NCI-H446 (cell line): ENCODE measurements at regions not wholly inside any gene's neighbourhood (a gene's known extent, or its start where the extent isn't known, plus 50 kb on each side); places are given as distances from the start of the nearest gene placed in this dataset.

Experiments used
- DNase-seq, 2 experiments: peaks; one replicate each; lab custom pipeline; 2025; lab: John Stamatoyannopoulos, UW

DNA sequence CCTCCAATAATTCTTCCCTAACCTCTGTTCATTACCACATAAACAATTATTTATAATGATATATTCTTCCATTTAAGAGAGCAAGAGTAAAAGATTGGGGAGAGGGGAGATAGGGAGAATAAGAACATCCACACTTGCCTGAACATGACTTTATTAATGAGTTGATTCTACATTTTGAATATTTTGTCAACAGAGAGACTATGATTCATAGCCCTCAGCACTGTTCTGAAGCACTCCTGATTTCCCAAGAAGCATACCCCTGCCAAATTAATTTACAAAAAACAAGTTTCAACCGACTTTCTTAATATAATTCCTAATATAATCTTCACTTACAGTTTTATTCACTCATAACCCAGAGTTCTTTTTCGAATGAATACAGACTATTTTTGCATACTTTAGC, 828.8 kb downstream of the ROBO2 start:
- no peak for DNase-seq

DNA sequence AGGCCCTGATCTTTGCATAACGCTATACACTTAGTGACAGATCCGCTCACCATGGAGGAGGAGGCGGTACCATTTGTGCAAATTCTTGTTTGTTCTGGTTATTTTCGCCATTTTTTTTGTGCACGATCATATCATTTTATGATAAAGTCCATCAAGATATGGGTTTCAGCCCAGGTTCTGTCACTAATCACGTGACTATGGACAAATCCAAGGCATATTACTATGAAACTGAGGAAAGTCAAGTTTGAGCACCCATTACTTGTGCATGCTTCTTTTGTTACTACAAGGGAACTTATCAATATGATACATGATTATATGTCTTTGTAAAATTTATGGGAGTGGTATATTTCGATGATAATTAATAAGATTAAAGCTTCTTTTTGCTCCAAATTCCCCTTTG, 829.5 kb downstream of the ROBO2 start:
- DNase-seq: no peak

GRCh38 chr3:77871436-77871835, 831.5 kb downstream of the ROBO2 start:
- DNase-seq: no peak

DNA sequence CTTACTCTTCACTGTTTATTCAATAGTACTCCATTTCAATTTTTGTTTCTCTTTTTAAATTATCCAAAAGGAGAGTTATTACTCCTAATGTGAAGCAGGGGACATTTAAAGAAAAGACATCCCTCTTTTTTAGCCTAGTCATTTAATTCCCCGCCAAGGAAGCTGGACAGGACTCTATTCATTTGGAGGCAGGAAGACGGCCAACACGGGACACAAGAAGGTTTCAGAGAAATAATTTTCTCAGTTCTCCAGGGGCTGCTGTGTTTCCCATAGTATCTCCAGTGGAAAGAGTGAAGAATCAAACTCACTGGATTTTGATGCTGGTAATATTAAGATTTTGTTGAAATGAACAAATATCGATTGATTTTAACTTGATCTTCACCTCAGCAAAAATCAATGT, 833.7 kb downstream of the ROBO2 start:
- DNase-seq: no peak

GRCh38 chr3:77885381-77885780, 845.5 kb downstream of the ROBO2 start:
- DNase-seq: no peak

- DNase-seq: no peak
Measured at GRCh38 chr3:77887611-77888010, 847.7 kb downstream of the ROBO2 start.

DNA sequence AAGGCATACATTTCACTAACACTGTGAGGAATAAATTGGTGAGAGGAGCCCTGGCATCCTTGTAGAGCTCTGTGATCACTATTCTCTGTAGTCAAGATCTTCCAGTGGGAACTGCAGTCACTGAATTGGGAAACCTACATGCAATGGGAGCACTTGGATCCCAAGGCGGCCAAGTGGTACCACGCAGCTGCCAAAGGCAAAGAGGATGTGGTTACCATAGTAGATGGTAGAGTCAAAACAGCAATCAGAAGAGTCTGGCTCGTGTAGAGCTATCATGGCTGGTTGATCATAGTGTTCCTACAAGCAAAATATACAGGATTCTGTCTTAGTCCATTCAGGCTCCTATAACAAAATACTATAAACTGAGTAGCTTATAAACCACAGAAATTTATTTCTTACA, 849.7 kb downstream of the ROBO2 start:
- DNase-seq: no peak

- no peak for DNase-seq
Measured at GRCh38 chr3:77898621-77899020, 858.7 kb downstream of the ROBO2 start.

DNA sequence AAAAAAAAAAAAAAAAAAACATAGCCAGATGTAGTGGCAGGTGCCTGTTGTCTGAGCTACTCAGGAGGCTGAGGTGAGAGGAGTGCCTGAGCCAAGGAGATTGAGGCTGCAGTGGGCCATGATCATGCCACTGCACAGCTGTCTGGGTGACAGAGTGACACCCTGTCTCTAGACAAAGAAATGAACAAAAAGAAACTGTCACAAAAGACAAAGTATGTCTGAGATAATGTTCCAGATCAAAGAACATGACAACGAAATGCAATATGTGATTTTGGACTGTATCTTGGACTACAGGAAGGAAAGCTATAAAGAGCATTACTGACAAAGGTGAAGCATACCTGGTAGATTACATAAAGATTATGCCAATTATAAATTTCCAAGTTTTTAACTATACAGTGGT, 862.8 kb downstream of the ROBO2 start:
- no peak for DNase-seq

- no peak for DNase-seq
Measured at GRCh38 chr3:77906102-77906709, 866.3 kb downstream of the ROBO2 start.

DNA sequence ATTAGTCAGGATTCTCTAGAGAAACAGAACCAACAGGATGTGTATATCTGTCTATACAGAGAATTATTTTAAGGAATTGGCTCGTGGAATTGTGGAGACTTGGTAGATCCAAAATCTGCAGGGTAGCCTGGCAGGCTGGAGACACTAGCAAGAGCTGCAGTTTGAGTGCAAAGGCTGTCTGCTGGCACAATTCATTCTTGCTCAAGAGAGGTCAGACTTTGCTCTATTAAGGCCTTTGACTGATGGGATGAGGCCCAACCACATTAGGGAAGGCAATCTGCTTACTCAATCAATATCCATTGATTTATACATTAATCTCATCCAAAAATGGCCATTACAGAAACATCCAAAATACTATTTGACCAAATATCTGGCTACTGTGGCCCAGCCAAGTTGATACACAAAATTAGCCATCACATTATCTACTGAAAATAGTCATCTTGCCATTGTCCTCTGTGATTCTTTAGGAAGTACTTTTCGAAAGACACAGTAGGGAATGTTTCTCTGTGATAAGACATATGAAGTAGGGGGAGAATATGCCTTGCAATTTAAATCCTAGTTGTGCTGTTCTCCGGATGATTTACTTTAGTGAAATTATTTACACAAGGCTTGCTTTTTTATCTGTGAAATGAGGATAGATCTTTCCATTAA, 873.8 kb downstream of the ROBO2 start:
- DNase-seq: no peak

- DNase-seq: no peak
Measured at GRCh38 chr3:77915336-77915735, 875.4 kb downstream of the ROBO2 start.

- no peak for DNase-seq
Measured at GRCh38 chr3:77917225-77917624, 877.3 kb downstream of the ROBO2 start.

DNA sequence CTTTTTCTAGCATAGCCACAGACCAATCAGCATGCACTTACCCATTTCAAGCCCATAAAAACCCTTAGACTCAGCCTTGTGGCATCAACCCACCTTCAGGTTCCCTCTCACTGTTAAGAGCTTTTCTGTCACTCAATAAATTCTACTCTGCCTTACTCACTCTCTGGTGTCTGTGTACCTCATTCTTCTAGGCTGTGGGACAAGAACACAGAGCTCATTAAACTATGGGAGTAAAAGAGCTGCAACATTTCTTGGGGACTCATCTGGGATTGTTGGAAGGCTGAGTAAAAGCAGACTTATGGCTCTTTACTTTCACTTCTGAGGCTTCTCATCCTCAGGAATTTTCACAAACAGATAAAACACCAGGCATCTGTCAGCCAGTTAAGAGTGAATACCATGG, 879.3 kb downstream of the ROBO2 start:
- no peak for DNase-seq

GRCh38 chr3:77931255-77932009, 891.5 kb downstream of the ROBO2 start:
- DNase-seq: no peak

- DNase-seq: no peak
Measured at GRCh38 chr3:77932926-77933325, 893.0 kb downstream of the ROBO2 start.

DNA sequence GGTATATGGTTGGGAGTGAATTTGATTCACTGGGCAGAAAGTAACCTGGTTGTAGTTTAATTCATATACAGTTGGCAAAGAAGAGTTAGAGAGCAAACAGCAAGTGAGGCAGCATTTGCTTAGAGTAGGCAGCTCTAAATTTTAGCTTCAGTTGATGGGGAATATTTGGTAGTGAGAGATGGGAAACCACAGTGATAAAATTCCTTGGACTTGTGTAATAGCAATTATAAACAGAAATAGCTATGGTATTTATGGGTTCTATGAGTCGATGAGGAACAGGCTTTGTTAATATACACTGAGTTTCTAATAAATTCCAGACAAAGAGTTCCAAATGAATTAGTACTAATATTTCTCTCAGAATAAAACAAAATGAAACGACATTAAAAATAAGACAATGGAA, 894.0 kb downstream of the ROBO2 start:
- no peak for DNase-seq

DNA sequence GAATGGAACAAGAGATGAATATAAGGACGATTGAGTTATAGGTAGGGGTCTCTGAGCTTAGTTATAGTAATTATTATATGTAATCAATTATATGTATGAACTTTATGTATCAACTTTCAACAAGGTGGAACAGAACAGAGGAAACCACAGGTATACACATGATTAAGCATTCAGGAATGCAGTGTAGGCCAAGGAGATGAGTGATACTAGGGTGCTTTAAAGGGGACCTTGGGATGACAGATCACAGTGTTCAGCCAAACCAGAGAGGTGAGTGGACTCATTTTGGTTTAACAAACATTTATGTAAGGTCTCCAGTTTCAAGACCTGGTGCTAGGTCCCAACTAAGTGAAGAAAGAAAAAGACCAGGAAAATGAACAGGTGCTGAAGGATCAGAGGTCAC, 895.5 kb downstream of the ROBO2 start:
- DNase-seq: no peak

GRCh38 chr3:77939726-77940125, 899.8 kb downstream of the ROBO2 start:
- DNase-seq: no peak

- no peak for DNase-seq
Measured at GRCh38 chr3:77943598-77943997, 903.7 kb downstream of the ROBO2 start.

DNA sequence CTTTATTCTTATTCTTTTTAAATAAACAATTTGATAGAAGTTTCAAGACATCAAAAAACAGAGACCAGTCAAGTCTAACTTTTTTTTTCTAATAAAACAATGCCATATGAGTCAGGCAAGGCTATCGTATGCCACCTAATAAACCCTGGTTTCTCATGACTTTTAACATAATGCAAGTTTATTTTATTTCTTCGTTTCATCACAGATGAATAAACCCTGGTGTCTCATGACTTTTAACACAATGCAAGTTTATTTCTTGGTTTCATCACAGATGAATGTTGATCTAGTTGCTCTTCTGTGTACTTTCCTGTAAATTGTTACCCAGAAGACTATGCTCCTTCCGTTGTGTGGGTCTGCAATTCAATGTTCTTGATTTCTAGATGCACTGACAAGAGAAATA, 905.4 kb downstream of the ROBO2 start:
- no peak for DNase-seq

- DNase-seq: no peak
Measured at GRCh38 chr3:77947671-77948070, 907.8 kb downstream of the ROBO2 start.

GRCh38 chr3:77967621-77968020, 927.7 kb downstream of the ROBO2 start:
- no peak for DNase-seq

DNA sequence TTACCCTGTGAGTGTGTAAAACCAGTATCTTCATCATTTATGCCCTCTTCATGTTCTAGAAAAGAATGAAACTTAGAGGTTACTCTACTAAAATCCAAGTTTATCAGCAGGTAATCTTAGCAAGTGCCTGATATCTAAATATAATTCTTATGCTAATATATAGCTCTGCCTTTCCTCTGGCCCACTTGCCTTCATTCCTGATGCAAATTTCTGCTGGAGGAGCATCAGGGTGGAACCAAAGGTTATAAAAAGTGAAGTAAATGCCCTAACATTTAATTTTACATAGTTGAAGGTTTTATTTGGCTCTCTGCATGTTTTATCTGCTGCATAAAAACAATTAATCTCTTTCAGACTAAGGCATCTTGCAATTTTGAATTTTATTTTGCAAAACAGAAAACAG, 936.2 kb downstream of the ROBO2 start:
- no peak for DNase-seq
